ENCODE measurements at regions not wholly inside any gene's neighbourhood (a gene's known extent, or its start where the extent isn't known, plus 50 kb on each side); places are given as distances from the start of the nearest gene placed in this dataset.
A peak's percentile ranks its signal among the peaks of the same experiment; 100 is the strongest.

- no peak for DNase-seq
These were observed 279.2 kb downstream of the TLE3 start for GRCh38 chr15:69818529-69818928.

DNA sequence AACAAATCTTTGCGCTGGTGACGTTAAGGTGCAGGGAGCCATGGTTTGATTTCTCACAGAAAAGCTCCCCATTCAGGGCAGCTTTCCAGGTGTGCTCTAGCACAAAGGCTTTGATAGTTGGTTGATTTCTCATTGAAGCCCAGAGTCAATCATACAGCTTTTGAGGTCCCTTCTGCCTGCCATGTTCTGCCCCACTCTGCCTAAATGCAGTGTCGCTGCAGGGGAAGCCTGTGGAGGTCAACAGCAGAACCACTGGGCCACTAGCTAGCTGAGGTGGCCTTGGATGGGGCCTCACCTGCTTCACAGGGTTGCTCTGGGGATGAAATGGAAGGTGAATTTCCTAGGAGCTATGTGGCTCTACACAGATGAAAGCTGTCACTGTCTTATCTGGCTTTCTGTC is 278.3 kb downstream of the TLE3 start:
- DNase-seq, result no peak

DNA sequence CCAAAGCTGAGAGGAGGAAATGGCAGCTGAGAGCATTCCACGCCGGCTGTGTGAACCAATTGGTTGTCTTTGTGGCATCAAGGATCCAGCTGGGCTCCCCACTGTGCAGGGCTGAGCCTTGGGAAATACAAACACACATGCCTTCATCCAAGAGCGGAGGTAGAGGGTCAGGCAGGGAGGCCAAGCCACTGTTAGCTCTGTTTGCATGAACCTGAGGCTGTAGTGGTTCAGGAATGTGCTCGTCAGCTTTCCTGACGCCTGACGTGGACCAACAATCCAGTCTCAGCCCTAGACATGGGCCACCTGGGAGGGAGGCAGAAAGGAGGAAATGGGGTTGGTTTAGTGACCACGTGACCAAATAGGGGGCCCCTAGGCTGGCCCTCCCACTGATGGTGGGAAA is 276.9 kb downstream of the TLE3 start:
- no peak for DNase-seq

DNA sequence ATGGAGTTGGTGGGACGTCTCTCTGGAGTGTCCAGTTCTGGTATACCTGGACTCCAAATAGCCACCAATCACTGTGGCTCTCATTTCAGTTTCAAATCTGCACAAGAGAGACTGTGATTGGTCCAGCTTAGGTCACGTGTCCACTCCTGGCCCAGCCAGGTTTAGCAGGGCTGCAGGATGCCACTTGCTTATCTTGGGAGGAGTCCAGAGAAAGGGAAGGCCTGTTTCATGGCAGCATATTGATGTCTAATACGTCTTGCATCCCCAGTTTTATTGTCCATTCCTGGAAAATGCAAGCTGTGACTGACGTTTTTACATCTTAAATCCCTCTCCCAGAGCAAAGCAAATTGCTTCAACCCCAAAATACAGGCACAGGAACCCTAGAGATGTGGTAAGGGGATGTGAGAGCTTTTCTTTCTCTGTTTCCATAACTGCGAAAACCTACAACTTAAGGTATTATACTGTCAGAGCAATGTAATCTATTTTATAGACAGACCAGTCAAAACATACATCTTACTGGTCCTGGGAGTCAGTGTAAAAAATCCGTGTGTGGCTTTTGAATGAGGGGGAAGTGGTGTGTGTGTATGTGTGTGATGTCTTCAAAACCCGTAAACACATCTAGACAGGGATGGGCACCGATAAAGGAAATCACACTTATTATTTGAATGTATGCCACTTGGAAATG is 274.4 kb downstream of the TLE3 start:
- no peak for DNase-seq

DNA sequence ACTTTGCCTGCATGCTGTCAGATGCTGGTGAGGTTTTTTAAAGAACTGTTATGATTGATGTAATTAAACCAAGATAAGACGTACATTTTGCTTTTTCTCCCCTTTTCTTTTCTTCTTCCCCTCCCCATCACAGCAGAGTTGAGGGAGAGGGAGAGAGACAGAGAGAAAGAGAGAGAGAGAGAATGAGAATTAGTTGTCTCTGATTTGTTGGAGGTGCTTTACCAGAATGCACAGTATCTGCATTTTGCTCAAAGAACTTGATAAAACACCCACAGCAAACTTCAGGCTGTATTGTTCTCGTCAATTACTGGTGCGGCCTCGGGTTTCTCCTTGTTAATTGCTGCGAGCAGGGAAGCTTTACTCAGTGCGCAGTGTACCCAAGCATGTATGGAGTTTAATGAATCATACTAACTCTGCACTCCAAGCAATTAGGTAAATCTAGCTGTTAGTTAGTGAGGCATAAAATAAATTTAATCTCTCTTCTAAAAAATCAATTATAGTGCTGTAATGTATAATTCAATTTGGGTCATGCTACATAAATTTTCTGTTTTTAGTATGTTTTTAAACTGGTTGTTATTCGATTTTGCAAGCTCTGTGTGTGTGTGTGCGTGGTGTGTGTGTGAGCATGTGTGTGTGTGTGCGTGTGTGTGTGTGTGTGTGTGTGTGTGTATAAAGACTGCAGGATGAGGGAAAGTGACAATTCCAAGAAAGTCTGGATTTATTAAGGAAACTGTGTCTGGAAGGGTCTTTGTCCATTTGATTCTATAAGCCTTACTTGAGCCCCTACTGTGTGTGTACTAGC is 273.4 kb downstream of the TLE3 start:
- DNase-seq, result no peak

- DNase-seq, result no peak
These were observed 272.8 kb downstream of the TLE3 start for GRCh38 chr15:69824877-69825406.

- no peak for DNase-seq
These were observed 271.5 kb downstream of the TLE3 start for GRCh38 chr15:69825941-69826818.

GRCh38 chr15:69826819-69827175 is 270.9 kb downstream of the TLE3 start:
- DNase-seq, result no peak

GRCh38 chr15:69827751-69828150 is 270.0 kb downstream of the TLE3 start:
- no peak for DNase-seq

DNA sequence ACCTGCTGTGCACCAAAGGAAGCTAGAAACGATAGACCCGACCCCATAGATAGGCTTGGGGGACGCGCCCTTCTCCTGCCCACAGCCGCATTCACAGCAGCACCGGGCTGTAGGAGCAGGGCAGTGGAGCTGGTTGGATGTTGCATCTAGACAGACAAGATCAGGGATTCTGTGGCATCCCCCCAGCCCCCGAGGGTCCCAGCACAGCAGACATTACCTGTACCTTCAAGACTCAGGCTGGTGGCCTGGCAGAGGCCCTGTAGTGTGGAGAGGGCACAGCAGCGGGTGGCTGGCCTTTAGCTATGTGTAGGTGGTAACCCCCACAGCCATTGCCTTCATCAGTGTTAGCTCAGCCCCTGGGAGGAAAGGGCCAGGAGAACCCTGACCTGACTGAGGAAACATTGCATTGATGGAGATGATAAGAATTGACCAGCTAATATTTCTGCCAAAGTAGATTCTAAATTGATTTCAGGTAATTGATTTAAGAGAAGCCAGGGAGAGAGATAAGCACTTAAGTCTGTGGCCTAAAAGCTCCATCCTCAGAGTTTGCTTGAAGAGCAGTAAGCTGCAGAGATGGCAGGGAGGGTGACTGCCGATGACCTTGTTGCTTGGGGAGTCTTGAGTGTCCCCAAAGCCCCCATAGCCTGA is 269.4 kb downstream of the TLE3 start:
- DNase-seq, result no peak

DNA sequence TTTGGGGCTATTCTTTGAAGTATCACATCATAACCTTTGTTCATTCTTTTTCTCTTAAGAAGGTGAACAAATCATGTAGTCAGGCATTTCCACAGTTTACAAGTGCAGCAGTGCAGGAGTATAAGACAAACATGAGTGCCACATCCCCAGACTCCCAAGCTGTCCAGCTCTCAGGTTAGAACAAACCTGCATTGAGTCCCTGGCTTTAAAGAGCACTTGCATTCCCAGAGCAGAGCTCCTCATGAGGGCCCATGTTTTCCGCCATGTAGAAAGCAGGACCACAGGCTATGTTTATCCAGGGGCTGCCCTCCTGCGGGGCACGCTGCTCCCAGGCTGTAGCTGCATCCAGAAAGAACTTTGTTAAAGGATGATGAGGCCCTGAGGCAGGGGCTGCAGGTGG is 267.7 kb downstream of the TLE3 start:
- DNase-seq, result no peak

DNA sequence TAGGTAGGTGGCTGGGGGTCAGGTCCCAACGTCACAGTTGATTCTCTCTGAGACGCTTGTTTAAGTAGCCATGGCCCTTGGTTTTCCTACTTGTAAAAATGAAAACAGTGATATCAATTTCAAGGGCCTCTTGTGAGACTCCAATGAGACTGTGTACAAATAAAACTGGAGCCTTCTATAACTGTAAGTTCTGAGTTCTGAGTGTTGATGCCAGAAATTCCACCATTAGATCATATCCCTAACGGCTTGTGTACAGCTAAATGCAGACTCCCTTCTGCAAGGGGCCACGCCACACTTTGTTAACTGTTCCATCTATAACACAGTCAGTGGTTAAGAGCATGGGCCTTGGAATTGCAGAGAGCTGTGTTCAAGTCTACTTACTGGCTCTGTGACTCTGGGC is 267.3 kb downstream of the TLE3 start:
- no peak for DNase-seq

GRCh38 chr15:69830876-69831275 is 266.8 kb downstream of the TLE3 start:
- no peak for DNase-seq

DNA sequence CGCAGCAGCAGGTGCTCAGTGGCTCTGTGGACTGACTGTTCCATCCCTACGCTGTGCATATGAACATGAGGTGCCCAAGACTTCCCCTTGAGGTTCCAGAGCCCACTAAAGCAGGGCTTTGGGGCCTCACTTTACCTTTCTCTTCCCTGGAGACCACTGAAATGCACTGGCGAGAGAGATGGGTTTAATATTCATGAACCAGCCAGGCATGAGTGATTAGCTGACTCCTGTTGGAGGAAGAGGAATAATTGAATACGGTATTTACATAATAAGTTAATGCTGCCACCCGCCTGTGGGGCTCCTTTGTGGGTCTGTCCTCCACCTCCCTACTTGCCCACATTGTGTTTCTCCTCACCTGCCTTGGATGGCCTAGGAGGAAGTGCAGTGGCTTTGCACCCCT is 263.4 kb downstream of the TLE3 start:
- no peak for DNase-seq

GRCh38 chr15:69834761-69835160 is 263.0 kb downstream of the TLE3 start:
- no peak for DNase-seq

GRCh38 chr15:69836048-69836447 is 261.7 kb downstream of the TLE3 start:
- no peak for DNase-seq

DNA sequence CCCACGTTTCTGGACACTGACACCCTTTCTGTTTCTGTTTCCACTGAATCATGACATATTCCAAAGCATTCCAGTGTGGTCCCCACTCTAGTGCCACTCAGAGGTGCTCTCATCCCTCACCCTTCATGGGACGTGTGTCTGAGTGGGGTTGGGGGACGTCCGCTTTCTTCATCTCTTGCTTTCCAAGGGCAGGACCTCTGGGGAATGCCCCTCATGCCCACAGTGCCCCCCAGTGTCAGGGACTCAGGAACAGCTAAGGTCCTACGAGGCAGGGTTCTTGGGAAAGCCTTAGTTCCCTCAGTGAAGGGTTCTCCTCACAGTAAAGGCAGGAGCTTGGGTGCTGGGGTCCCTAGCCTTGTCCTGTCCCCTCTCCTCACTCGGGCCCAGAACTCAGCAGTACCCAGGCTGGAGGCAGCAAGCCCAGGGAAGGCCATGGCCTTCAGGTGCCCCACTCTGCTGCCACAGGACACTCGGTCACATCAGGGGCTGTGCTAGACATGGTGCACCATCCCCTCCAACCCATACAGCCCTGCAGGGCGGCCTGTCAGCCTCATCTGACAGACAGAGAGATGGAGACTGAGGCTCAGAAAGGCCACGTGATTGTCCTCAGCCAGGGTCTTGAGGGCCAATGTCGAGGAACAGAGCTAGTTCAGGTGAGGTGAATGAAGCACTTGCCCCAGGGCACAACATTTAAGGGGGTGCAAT is 261.0 kb downstream of the TLE3 start:
- DNase-seq, result no peak

DNA sequence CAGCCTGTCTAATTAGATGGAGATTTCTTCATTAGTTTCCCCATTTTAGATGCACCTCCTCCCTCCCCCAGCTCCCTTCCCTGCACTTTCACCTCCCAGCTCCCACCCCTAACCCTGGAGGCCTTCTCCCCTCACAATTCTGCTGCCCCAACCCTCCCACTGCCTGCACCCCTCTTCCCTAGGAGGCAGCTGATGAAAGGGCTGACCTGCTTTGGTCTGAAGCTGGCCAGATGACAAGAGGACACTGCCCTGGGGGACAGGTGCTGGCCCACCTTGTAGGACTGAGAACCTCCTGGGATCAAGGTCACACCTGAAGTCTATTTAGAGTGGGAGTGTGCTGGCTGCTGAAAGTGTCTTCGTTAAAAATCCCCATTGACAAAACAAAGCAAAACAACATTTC is 259.4 kb downstream of the TLE3 start:
- no peak for DNase-seq

- DNase-seq, result no peak
These were observed 258.7 kb downstream of the TLE3 start for GRCh38 chr15:69838994-69839393.

DNA sequence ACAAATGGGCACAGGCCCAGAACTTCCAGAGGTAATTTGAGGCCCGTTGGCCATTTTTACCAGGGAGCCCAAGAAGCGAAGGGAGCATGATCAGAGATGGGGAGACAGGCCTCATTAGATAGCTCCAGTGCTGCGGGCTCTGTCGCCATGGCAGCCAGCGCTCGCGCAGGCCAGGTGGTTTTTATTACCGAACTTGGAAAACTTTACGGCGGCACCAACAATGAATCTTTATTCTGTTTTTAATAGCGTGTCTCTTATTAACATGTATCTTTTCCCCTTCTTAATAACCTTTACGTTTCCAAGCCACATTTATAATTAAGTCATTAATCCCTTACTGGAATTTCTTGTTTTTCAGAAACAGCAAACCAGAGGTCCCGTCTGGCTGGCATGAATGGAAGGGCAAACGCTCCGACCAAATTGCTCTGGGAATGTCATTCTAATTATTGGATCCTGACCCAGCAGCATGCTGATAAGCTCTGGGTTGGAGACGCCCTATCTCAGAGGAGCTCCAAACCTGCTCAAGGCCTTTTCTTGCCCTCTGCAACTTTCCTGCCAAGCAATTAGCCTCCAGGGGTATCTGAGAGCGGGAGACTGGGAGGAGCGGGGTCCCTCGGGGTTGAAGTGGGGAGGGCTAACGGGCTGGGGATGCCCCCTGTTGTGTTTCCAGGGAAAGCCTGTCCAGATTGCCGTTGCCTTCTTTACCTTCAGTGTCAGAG is 256.4 kb downstream of the TLE3 start:
- DNase-seq, result peak; percentile 47

GRCh38 chr15:69842851-69843250 is 254.9 kb downstream of the TLE3 start:
- DNase-seq, result no peak
